Common myeloid progenitor, CD34-positive (primary cell): ENCODE measurements at regions not wholly inside any gene's neighbourhood (a gene's known extent, or its start where the extent isn't known, plus 50 kb on each side); places are given as distances from the start of the nearest gene placed in this dataset.
A peak's percentile ranks its signal among the peaks of the same experiment; 100 is the strongest.

Experiments
- CTCF ChIA-PET: fragments of 350-600 bp; sonication (Branson Sonifier 250); formaldehyde crosslinking; loops from one replicate; lab custom pipeline; 2021; ENCODE audit warnings: antibody characterized with exemption; lab: Charles Lee
- POLR2A ChIA-PET: fragments of 350-600 bp; sonication (Branson Sonifier 250); formaldehyde crosslinking; loops from one replicate; lab custom pipeline; 2021; ENCODE audit warnings: antibody characterized with exemption; lab: Charles Lee
- DNase-seq, 3 donors: peaks; one replicate each; pipeline versions ENCODE4 v3.0.0 to v3.0.0-alpha.2; 2013
- H3K27ac ChIP-seq, 2 experiments: 1 replicate in 1 of 2; 2 replicates in 1 of 2; pipeline ENCODE4 v1.7.0; 2013; ENCODE audit warnings: inconsistent platforms in 2 of 2, low read length in 2 of 2, mild to moderate bottlenecking in 2 of 2, low read depth in 1 of 2, moderate library complexity in 1 of 2; ENCODE audit not compliant: severe bottlenecking in 2 of 2, insufficient read depth in 1 of 2, poor library complexity in 1 of 2
- H3K27me3 ChIP-seq, 5 experiments: replicated peaks in 2 of 5; 1 replicate in 3 of 5; 2 replicates in 2 of 5; pipeline versions ENCODE4 v1.6.1 to v1.7.0; 2013; ENCODE audit warnings: low read length in 4 of 5, mild to moderate bottlenecking in 2 of 5, moderate library complexity in 2 of 5, inconsistent platforms in 1 of 5; ENCODE audit not compliant: insufficient read depth in 5 of 5, control insufficient read depth in 4 of 5
- H3K36me3 ChIP-seq, 4 experiments: 1 replicate in 2 of 4; 2 replicates in 2 of 4; pipeline versions ENCODE4 v1.6.1 to v1.7.0; 2013; ENCODE audit warnings: low read length in 3 of 4, control low read depth in 1 of 4, mild to moderate bottlenecking in 1 of 4; ENCODE audit not compliant: control insufficient read depth in 4 of 4, insufficient read depth in 4 of 4
- H3K4me1 ChIP-seq, 4 experiments: 1 replicate in 3 of 4; 2 replicates in 1 of 4; pipeline versions ENCODE4 v1.6.1 to v1.7.1; 2013; ENCODE audit warnings: low read length in 3 of 4, mild to moderate bottlenecking in 3 of 4, control low read depth in 1 of 4, inconsistent platforms in 1 of 4, moderate library complexity in 1 of 4; ENCODE audit not compliant: control insufficient read depth in 4 of 4, insufficient read depth in 4 of 4; ENCODE audit errors: control extremely low read depth in 1 of 4
- H3K4me3 ChIP-seq, 7 experiments: 1 replicate in 4 of 7; 2 replicates in 3 of 7; pipeline versions ENCODE4 v1.5.1 to v1.7.0; 2013; ENCODE audit warnings: mild to moderate bottlenecking in 7 of 7, low read length in 6 of 7, moderate library complexity in 6 of 7, inconsistent platforms in 2 of 7, low read depth in 2 of 7, control low read depth in 1 of 7; ENCODE audit not compliant: insufficient read depth in 4 of 7, control insufficient read depth in 1 of 7; ENCODE audit errors: extremely low read depth in 1 of 7
- H3K9me3 ChIP-seq, 5 experiments: 1 replicate in 4 of 5; 2 replicates in 1 of 5; pipeline versions ENCODE4 v1.6.1 to v1.7.1; 2013; ENCODE audit warnings: low read length in 4 of 5, mild to moderate bottlenecking in 2 of 5, inconsistent platforms in 1 of 5, low read depth in 1 of 5, moderate library complexity in 1 of 5; ENCODE audit not compliant: control insufficient read depth in 4 of 5, insufficient read depth in 2 of 5; ENCODE audit errors: control extremely low read depth in 1 of 5
- WGBS: methylation state at CpG from one replicate; pipeline ENCODE4 v1.1.5; 2013; ENCODE audit not compliant: insufficient coverage; 5-methylcytosine and 5-hydroxymethylcytosine counted together

DNA sequence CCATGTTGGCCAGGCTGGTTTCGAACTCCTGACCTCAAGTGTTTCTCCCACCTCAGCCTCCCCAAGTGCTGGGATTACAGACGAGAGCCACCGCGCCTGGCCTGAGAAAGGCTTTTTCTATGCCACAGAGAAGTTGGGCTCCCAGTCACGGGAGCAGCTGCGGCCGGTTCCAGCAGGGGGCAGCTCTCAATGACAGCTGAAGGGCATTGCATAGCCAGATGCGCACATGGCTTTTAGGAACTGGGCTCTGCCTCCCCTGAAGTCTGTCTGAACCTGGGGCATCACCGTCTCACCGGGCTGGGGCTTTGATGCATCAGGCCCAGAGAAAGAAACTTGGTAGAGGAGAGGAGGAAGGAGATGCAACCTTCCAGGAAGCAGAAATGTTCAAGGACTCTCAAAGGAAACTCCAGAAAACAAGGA is 84.2 kb upstream of the LAPTM4A start:
- H3K27ac ChIP-seq: no peak overlapping the region
- CTCF ChIA-PET: interaction anchor here (0.6 to 3.5 kb wide), 7 partner anchors 9 to 133 kb away, joined by 3 to 16 read pairs (median 4); no protein-coding TSS in a partner anchor
- no peak overlapping the region for H3K4me3 ChIP-seq
- DNase-seq: peak; percentile 51 to 69 (median 69)
- H3K27me3 ChIP-seq: peaks cover 0 to 16% (median 0%) of the 10 kb centered on the region in 5 experiments
- H3K9me3 ChIP-seq: no peaks in the 10 kb centered on the region
- 18% methylated on average over 10 of the region's 10 CpGs for WGBS
- H3K36me3 ChIP-seq: no peaks in the 10 kb centered on the region
- H3K4me1 ChIP-seq: no peaks in the 10 kb centered on the region
- POLR2A ChIA-PET: interaction anchor here (1.0 kb wide), 1 partner anchor 8 kb away, joined by 4 read pairs; no protein-coding TSS in a partner anchor

DNA sequence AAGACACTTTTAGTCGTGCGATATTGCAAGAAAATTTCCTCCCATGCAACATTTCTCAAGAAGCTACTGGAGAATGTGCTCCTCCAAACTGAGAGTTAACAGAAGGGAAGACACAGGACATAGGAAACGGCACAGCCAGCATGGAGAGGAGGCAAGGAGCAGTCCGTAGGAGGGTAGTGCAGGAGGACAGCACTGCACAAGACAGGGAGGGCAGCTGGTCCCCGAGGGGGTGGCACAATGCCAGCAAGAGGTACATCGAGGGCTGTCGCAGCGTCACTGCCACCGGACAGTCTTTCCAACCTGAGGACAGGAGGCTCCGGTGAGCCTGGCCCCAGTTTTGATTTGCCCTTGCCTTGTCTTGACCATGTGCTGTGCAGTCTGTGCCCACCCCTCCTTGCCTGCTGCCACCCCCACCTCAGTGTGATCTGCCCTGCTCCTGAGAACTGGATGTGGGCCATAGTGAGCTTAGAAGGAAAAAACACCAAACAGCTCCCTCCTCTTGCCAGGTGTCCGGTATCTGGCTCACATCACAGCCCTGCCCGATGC is 81.6 kb upstream of the LAPTM4A start:
- WGBS: 80% methylated on average over 10 of the region's 12 CpGs
- DNase-seq: no peak
- Histone ChIP-seq H3K36me3 (no peaks in the 10 kb centered on the region), H3K4me1 (no peaks in the 10 kb centered on the region), H3K27ac (no peak overlapping the region), H3K9me3 (no peaks in the 10 kb centered on the region), H3K4me3 (no peak overlapping the region), H3K27me3 (peaks cover 0 to 16% (median 0%) of the 10 kb centered on the region in 5 experiments)
- POLR2A ChIA-PET: no interaction called here
- CTCF ChIA-PET: no interaction called here

GRCh38 chr2:20130821-20131645 is 79.6 kb upstream of the LAPTM4A start:
- POLR2A ChIA-PET: no interaction called here
- no peak overlapping the region for H3K27ac ChIP-seq
- no peaks in the 10 kb centered on the region for H3K36me3 ChIP-seq
- peaks cover 0 to 16% (median 0%) of the 10 kb centered on the region in 5 experiments for H3K27me3 ChIP-seq
- DNase-seq: no peak
- CTCF ChIA-PET: interaction anchor here (1.2 to 1.7 kb wide), 3 partner anchors 8 to 116 kb away, joined by 4 read pairs; partner anchors contain the start of gene SDC1
- H3K9me3 ChIP-seq: no peaks in the 10 kb centered on the region
- no peak overlapping the region for H3K4me3 ChIP-seq
- no peaks in the 10 kb centered on the region for H3K4me1 ChIP-seq
- 86% methylated on average over 8 of the region's 11 CpGs for WGBS

DNA sequence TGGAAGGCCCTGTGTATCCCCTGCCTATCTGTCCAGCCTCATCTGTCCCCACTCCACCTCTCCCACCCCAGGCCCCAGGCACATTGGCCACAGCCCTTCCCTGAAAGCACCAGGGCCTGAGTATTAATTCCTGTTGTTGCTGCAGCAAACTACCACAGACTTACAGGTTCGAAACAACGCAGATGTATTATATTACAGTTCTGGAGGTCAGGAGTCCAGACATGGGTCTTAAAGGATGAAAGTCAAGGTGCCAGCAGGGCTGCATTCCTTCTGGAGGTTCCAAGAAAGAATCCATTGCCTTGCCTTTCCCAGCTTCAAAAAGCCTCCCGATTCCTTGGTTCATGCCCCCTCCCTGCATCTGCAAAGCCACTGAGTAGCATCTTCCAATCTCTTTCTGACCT is 78.7 kb upstream of the LAPTM4A start:
- 100% methylated on average over 3 of the region's 3 CpGs for WGBS
- Histone ChIP-seq H3K27ac (no peak overlapping the region), H3K36me3 (no peaks in the 10 kb centered on the region), H3K27me3 (peaks cover 0 to 16% (median 0%) of the 10 kb centered on the region in 5 experiments), H3K4me1 (no peaks in the 10 kb centered on the region), H3K9me3 (no peaks in the 10 kb centered on the region), H3K4me3 (no peak overlapping the region)
- DNase-seq: no peak
- ChIA-PET CTCF (no interaction called here), POLR2A (no interaction called here)

- CTCF ChIA-PET: interaction anchor here (1.2 kb wide), 1 partner anchor 12 kb away, joined by 3 read pairs; no protein-coding TSS in a partner anchor
- no peak for DNase-seq
- no peak overlapping the region for H3K27ac ChIP-seq
- no peaks in the 10 kb centered on the region for H3K9me3 ChIP-seq
- no peaks in the 10 kb centered on the region for H3K4me1 ChIP-seq
- H3K27me3 ChIP-seq: peaks cover 0 to 10% (median 0%) of the 10 kb centered on the region in 5 experiments
- POLR2A ChIA-PET: no interaction called here
- H3K36me3 ChIP-seq: no peaks in the 10 kb centered on the region
- 98% methylated on average over 8 of the region's 12 CpGs for WGBS
- no peak overlapping the region for H3K4me3 ChIP-seq
Measured at GRCh38 chr2:20129331-20130159, 78.1 kb upstream of the LAPTM4A start.

GRCh38 chr2:20128506-20129330 is 77.3 kb upstream of the LAPTM4A start:
- ChIA-PET CTCF (interaction anchor here (1.2 kb wide), 1 partner anchor 12 kb away, joined by 3 read pairs; no protein-coding TSS in a partner anchor), POLR2A (no interaction called here)
- no peaks in the 10 kb centered on the region for H3K36me3 ChIP-seq
- no peaks in the 10 kb centered on the region for H3K4me1 ChIP-seq
- no peak for DNase-seq
- no peak overlapping the region for H3K27ac ChIP-seq
- 98% methylated on average over 3 of the region's 5 CpGs for WGBS
- peaks cover 0 to 6% (median 0%) of the 10 kb centered on the region in 5 experiments for H3K27me3 ChIP-seq
- H3K9me3 ChIP-seq: no peaks in the 10 kb centered on the region
- H3K4me3 ChIP-seq: no peak overlapping the region
